ENCODE measurements at regions not wholly inside any gene's neighbourhood (a gene's known extent, or its start where the extent isn't known, plus 50 kb on each side); places are given as distances from the start of the nearest gene placed in this dataset.

DNA sequence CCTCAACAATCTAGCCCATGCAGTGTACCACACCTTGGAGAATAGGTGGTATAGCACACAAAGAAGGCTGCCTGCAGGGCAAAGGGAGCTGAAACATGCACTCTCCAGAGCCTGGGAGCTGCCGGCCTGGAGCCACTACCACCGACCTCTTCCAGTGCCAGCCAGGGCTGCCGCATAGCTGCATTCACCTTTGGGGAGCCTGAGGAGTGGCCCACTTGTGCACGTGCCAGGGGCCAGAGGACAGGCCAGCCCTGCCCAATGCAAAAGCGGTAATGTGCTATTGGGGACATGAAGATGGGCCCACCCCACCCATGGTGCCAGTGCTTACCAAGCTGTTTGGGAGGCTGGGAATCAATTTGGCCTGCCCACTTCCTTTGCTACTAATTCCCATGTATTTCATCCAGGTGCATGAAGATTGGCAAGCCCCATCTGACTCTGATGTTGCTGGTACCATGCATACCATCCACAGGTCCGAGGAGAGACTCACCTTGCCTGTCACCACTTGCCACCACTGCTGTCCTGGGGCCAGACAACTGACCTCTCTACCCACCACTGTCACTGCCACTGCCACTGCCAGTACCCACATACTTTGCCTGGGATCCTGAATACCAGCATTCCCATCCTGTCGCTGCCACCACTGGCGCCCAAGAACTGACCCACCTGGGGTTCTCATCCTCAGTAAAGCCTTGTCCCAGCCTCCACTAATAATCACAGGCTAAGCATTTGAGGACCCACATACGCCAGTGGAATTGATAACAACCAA, 506.9 kb downstream of the MAGEB5 start:
- Histone ChIP-seq H3K4me3 (ENCODE audit: low read length) (no peak overlapping the region), H3K9me3 (ENCODE audit: control insufficient read depth, low read length) (no peaks in the 10 kb centered on the region), H3K27ac (ENCODE audit: low read depth, low read length) (no peak overlapping the region), H3K36me3 (ENCODE audit: control insufficient read depth, insufficient read depth, low read length) (no peaks in the 10 kb centered on the region), H3K9ac (ENCODE audit: extremely low read depth, low read length, poor library complexity, severe bottlenecking) (no peak overlapping the region), H3K4me1 (ENCODE audit: control insufficient read depth, insufficient read depth, low read length) (no peaks in the 10 kb centered on the region), H3K27me3 (ENCODE audit: control insufficient read depth, insufficient read depth, low read length, poor library complexity, severe bottlenecking) (no peaks in the 10 kb centered on the region)
- H3K36me3 Mint-ChIP-seq (ENCODE audit: low read depth) = no peaks in the 10 kb centered on the region
- WGBS, 2 experiments (ENCODE audit: insufficient coverage in 1 of 2, insufficient read length in 1 of 2) = 94 to 100% methylated on average over 4 to 9 of the region's 9 CpGs
- no peak overlapping the region for H3K4me3 Mint-ChIP-seq
- H3K4me1 Mint-ChIP-seq = no peaks in the 10 kb centered on the region
- H3K27me3 Mint-ChIP-seq (ENCODE audit: insufficient read depth) = no peaks in the 10 kb centered on the region
- DNase-seq = no peak
- TF ChIP-seq, protein P1, sequence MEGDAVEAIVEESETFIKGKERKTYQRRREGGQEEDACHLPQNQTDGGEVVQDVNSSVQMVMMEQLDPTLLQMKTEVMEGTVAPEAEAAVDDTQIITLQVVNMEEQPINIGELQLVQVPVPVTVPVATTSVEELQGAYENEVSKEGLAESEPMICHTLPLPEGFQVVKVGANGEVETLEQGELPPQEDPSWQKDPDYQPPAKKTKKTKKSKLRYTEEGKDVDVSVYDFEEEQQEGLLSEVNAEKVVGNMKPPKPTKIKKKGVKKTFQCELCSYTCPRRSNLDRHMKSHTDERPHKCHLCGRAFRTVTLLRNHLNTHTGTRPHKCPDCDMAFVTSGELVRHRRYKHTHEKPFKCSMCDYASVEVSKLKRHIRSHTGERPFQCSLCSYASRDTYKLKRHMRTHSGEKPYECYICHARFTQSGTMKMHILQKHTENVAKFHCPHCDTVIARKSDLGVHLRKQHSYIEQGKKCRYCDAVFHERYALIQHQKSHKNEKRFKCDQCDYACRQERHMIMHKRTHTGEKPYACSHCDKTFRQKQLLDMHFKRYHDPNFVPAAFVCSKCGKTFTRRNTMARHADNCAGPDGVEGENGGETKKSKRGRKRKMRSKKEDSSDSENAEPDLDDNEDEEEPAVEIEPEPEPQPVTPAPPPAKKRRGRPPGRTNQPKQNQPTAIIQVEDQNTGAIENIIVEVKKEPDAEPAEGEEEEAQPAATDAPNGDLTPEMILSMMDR (conservative IDR thresholded peaks at IDR 0.05) = no peak
- H3K27ac Mint-ChIP-seq = no peak overlapping the region
- H3K9me3 Mint-ChIP-seq = peaks cover 20% of the 10 kb centered on the region

DNA sequence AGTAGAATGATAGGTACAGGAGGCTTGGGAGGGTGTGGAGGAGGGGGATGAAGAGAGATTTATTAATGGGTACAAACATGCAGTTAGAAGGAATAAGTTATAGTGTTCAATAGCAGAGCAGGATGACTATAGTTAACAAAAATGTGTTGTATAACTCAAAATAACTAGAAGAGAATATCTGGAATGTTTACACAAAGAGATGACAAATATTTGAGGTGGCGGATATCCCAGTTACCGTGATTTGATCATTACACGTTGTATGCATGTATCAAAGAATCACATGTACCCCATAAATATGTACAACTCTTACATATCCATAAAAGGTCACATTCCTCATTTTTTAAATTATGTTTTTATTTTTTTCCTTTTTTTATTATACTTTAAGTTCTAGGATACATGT, 456.6 kb downstream of the MAGEB5 start:
- Histone ChIP-seq H3K9me3 (ENCODE audit: control insufficient read depth, low read length) (no peaks in the 10 kb centered on the region), H3K27me3 (ENCODE audit: control insufficient read depth, insufficient read depth, low read length, poor library complexity, severe bottlenecking) (no peaks in the 10 kb centered on the region), H3K4me3 (ENCODE audit: low read length) (no peak overlapping the region), H3K36me3 (ENCODE audit: control insufficient read depth, insufficient read depth, low read length) (no peaks in the 10 kb centered on the region), H3K4me1 (ENCODE audit: control insufficient read depth, insufficient read depth, low read length) (no peaks in the 10 kb centered on the region), H3K9ac (ENCODE audit: extremely low read depth, low read length, poor library complexity, severe bottlenecking) (no peak overlapping the region), H3K27ac (ENCODE audit: low read depth, low read length) (no peak overlapping the region)
- 94% methylated on average over 3 of the region's 3 CpGs; no CpG with 5 or more reads in 1 of the 2 experiments for WGBS, 2 experiments (ENCODE audit: insufficient coverage in 1 of 2, insufficient read length in 1 of 2)
- DNase-seq = no peak
- no peaks in the 10 kb centered on the region for H3K36me3 Mint-ChIP-seq (ENCODE audit: low read depth)
- H3K4me3 Mint-ChIP-seq = no peak overlapping the region
- H3K27me3 Mint-ChIP-seq (ENCODE audit: insufficient read depth) = no peaks in the 10 kb centered on the region
- H3K4me1 Mint-ChIP-seq = no peaks in the 10 kb centered on the region
- H3K27ac Mint-ChIP-seq = no peak overlapping the region
- peaks cover 46% of the 10 kb centered on the region for H3K9me3 Mint-ChIP-seq
- TF ChIP-seq, protein P1 (conservative IDR thresholded peaks at IDR 0.05) = no peak

DNA sequence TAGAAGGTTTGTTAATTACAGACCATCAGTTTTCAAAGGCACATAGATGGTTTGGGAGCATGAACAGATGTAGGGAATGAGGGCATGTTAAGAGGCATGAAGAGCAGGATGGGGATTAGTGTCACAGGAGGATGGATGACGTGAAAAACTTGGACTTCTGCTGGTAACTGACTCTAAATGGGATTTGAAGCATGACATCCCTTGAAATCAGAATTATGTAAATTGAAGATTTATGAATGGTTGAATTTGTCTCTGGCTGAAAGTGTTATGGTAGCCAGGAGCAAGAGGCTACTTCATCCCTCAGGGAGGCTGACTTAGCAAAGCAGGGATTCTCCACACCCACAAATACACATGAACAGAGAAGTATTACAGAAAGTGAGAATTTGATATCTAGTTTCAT, 454.6 kb downstream of the MAGEB5 start:
- no peaks in the 10 kb centered on the region for H3K27me3 Mint-ChIP-seq (ENCODE audit: insufficient read depth)
- DNase-seq = no peak
- H3K4me3 Mint-ChIP-seq = no peak overlapping the region
- H3K36me3 Mint-ChIP-seq (ENCODE audit: low read depth) = no peaks in the 10 kb centered on the region
- WGBS, 2 experiments (ENCODE audit: insufficient coverage in 1 of 2, insufficient read length in 1 of 2) = 100% methylated on average over 1 of the region's 1 CpG
- H3K27ac Mint-ChIP-seq = no peak overlapping the region
- TF ChIP-seq, protein P1 (conservative IDR thresholded peaks at IDR 0.05) = no peak
- no peaks in the 10 kb centered on the region for H3K4me1 Mint-ChIP-seq
- Histone ChIP-seq H3K27ac (ENCODE audit: low read depth, low read length) (no peak overlapping the region), H3K4me3 (ENCODE audit: low read length) (no peak overlapping the region), H3K9me3 (ENCODE audit: control insufficient read depth, low read length) (no peaks in the 10 kb centered on the region), H3K9ac (ENCODE audit: extremely low read depth, low read length, poor library complexity, severe bottlenecking) (no peak overlapping the region), H3K4me1 (ENCODE audit: control insufficient read depth, insufficient read depth, low read length) (no peaks in the 10 kb centered on the region), H3K27me3 (ENCODE audit: control insufficient read depth, insufficient read depth, low read length, poor library complexity, severe bottlenecking) (no peaks in the 10 kb centered on the region), H3K36me3 (ENCODE audit: control insufficient read depth, insufficient read depth, low read length) (no peaks in the 10 kb centered on the region)
- peaks cover 49% of the 10 kb centered on the region for H3K9me3 Mint-ChIP-seq

All from endodermal cell (in vitro differentiated cells).